Suppressor macrophage treated with lipopolysaccharide for 4 hours (primary cell): ENCODE measurements at regions not wholly inside any gene's neighbourhood (a gene's known extent, or its start where the extent isn't known, plus 50 kb on each side); places are given as distances from the start of the nearest gene placed in this dataset.
"Not testable (repeated sequence)": the region's sequence is repeated elsewhere in the genome, so short reads cannot be mapped to it uniquely, and the experiment has no call there.

Experiments
- DNase-seq: peaks from one replicate; pipeline ENCODE4 v3.0.0-alpha.2; 2020

- no peak for DNase-seq
These were observed 581.6 kb downstream of the CETN3 start for GRCh38 chr5:89827960-89828359.

DNA sequence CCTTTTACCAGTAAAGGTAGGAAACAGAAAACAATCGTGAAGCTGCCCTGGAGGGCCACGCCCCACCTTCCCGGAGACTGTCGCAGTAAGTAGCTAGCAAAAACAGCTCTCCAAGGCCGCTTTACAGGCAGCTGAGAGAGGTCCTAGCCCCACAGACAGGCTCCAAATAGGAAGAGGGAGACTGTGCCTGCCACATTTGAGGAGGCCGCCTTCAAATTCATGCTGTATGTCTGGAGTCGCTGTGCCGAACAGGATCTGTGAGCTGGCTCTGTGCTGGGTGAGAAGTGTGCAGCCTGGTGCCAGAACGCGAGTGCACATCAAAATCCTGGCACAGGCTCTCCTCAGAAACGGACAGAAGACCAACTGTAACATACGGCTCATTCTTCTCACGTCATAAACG lies 582.2 kb downstream of the CETN3 start:
- no peak for DNase-seq

- no peak for DNase-seq
These were observed 582.6 kb downstream of the CETN3 start for GRCh38 chr5:89826938-89827337.

- no peak for DNase-seq
These were observed 586.5 kb downstream of the CETN3 start for GRCh38 chr5:89823046-89823445.

DNA sequence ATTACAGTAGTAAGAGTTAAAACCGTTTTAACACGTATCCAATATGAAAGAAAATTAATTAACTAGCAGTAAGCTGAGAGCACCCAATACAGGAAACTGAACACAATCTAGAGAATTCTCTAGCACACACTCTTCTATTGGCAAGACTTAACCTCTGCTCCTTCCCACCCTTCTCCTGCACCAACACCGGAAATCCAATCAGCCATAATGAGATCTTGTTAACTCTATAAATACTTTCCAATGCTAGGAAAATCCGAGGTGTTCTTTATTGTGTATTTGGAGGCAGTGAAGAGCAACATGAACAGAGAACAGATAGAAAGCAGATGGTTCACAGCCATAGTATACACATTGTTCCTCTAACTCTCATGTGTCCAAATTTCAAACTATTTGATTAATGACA lies 591.7 kb downstream of the CETN3 start:
- DNase-seq, result no peak

GRCh38 chr5:89816038-89816437 lies 593.5 kb downstream of the CETN3 start:
- DNase-seq, result no peak

DNA sequence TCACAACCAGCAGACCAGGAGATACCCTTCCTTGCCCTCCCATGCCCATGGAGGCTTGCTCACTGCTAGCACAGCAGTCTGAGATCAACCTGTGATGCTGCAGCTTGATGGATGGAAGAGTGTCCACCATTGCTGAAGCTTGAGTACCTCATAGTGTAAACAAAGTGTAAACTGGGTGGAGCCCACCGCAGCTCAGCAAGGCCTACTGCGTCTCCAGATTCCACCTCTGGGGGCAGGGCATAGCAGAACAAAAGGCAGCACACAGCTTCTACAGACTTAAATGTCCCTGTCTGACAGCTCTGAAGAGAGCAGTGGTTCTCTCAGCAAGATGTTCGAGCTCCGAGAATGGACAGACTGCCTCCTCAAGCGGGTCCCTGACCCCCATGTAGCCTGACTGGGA lies 608.8 kb downstream of the CETN3 start:
- DNase-seq, result not testable (repeated sequence)

DNA sequence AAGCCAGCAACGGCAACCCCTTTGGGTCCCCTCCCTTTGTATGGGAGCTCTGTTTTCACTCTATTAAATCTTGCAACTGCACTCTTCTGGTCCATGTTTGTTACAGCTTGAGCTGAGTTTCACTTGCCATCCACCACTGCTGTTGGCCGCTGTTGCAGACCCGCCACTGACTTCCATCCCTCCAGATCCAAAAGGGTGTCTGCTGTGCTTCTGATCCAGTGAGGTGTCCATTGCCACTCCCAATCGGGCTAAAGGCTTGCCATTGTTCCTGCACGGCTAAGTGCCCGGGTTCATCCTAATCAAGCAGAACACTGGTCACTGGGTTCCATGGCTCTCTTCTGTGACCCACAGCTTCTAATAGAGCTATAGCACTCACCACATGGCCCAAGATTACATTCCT lies 615.1 kb downstream of the CETN3 start:
- not testable (repeated sequence) for DNase-seq

- not testable (repeated sequence) for DNase-seq
These were observed 629.8 kb downstream of the CETN3 start for GRCh38 chr5:89779734-89780133.

- DNase-seq, result no peak
These were observed 631.8 kb downstream of the CETN3 start for GRCh38 chr5:89777758-89778157.

DNA sequence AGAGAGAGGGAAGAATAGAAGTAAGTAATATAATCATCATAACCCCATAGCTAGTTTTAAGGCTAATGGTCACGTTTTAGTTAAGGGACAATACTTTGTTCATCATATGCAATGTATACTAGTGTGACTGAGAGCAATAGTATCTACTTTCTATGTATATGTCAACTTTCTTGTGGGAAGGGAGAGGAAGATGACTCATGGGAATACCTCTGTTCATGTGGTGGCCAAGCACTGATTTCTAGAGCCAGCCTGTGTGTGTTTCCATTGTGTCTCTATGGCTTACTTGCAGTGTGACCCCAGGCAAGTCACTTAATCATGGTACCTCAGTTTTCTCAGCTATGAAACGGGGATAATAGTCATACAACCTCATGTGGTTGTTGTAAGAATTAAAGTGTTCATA lies 639.6 kb downstream of the CETN3 start:
- DNase-seq, result no peak

DNA sequence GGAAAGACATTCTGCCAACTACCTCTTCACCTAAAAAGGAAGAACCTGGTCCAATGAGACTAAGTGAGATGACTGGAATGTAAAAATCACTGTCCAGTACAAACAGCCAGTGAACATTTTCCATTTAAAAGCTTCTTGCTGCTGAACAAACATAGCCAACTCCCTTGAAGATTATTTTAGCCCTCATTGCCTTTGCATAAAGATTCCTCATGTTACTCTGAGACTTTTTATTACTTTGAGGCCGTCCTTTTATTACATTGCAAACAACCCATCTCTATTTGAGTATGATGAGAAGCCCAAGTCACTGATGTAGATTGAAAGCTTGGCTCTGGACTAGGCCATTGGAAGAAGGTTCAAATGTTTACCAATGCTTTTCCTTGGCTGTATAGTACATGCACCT lies 649.8 kb downstream of the CETN3 start:
- no peak for DNase-seq

GRCh38 chr5:89758146-89758545 lies 651.4 kb downstream of the CETN3 start:
- DNase-seq, result no peak

DNA sequence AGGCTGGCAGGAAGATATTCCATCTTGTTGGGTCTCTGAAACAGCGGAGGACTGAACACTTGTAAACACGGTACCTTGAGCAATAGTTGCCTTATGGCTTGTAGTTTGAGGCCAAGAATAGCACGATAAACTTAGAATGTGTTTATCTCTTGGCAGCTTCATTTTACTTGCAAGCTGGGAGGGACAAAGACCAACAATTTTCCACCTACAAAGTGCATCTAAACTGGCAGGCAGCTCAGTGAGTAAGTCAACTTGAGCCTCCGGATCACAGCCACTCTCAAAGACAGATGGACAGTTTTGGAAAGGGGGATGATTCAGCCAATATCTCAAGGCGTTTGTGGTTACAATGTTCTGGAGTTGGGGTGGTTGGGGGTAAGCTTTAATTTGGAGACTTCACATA lies 652.6 kb downstream of the CETN3 start:
- no peak for DNase-seq

GRCh38 chr5:89755024-89755423 lies 654.5 kb downstream of the CETN3 start:
- no peak for DNase-seq

GRCh38 chr5:89735082-89735481 lies 674.5 kb downstream of the CETN3 start:
- DNase-seq, result no peak

DNA sequence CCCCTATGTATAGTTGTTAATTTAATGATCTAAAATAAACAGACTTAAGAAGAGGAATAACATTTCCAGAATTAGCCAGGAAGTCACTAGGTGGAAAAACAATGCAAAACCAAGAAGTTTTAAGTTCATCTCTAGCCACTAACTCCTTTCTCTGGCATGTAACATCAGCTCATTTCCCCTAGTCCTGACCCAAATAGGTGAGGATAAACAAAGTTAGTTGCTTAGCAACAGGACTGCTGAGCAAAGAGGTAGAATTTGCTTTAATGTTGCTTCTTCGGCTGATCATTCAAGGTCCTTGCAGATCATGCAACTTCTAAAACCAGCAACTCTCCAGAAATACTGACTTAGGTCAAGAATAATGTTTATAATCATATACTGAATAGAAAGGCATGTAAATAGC lies 675.8 kb downstream of the CETN3 start:
- no peak for DNase-seq

- no peak for DNase-seq
These were observed 679.8 kb downstream of the CETN3 start for GRCh38 chr5:89729623-89730301.

DNA sequence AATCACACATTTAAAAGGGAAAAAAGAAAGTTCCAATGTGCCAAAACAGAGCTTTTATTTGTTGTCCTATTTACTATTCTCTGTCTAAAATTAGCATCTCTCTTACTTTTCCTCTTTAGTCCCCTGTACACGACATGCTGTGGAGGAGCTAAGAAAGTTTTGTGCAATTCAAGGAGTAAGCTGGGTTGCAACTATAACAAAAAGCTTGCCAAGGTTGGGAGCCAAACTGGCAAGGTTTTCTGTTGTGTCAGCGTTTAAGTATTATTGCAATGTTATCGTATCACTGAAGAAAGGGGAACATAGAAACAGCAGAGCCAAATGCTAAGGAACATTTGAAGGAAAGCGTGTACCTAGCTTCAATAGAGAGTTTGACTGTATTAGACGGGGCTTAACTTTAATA lies 680.8 kb downstream of the CETN3 start:
- DNase-seq, result no peak

GRCh38 chr5:89728134-89728533 lies 681.4 kb downstream of the CETN3 start:
- no peak for DNase-seq

DNA sequence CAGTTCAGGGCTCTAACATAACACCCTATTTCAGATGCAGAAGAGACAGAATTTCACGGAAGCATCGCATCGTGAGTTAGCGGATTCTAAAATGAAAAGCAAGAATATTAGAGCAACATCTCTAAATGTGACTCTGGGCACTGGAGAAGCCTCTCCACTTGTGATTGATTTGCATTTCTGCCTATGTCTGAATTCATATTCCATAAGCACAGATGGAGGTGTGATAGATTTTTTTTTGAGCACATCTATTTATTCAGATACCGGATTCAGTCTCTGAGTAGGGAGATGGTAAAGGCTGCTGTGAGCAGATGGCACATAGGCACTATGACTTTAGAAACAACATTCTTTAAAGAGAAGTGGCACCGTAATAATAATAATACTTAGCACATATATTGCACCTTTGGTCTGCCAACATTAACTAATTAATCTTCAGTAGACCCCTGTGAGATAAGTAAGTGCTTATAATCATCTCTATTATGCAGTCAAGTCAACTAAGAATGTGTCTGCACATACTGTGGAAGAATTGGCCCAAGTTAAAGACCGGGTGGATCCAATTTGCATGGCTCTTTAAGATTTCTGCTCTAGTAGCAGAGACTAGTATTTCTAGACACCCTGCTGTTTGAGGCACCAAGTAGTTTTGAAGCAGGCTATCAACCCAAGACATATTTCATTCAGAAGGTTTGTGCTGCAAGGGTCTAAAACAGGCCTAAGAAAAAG lies 685.0 kb downstream of the CETN3 start:
- DNase-seq, result no peak

DNA sequence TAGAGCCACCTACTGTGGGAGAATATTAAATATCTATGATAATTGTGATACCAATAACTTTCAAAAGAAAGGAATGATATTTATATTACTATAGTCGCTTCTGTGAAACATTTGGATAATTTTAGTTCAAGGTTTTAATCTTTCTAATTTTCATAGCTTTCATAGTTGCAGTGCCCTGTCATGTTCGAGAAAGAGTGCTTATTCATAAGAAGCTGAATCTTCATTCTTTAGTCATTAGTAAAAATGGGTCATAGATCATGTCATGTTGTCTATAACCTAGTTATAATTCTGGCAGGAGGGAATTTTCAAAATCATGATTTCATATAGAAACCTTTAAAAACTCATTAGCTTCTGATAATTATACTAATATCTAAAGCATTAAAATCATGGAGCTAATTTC lies 685.6 kb downstream of the CETN3 start:
- DNase-seq, result no peak

- DNase-seq, result no peak
These were observed 687.0 kb downstream of the CETN3 start for GRCh38 chr5:89722538-89722937.

GRCh38 chr5:89721931-89722330 lies 687.6 kb downstream of the CETN3 start:
- DNase-seq, result no peak

DNA sequence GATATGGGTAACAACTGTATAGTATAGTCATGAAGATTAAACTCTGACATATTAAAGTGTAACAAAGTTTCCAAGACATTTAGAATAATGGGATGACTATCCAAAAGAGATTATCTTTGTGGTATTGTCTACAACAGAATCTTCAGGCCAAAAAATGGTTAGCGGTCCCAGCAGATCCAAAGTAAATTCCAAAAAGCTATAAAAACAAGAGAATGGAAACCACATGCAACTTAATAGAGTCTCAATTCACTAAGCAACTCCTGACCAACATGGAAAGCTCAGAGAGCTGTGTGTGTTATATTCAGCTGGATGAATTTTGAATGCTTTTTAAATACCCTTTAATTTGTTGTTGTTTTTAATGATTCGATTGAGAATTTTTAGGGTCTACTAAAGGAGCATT lies 688.2 kb downstream of the CETN3 start:
- DNase-seq, result no peak
